ENCODE measurements at regions not wholly inside any gene's neighbourhood (a gene's known extent, or its start where the extent isn't known, plus 50 kb on each side); places are given as distances from the start of the nearest gene placed in this dataset.

- Histone ChIP-seq H3K27me3 (replicated peaks in 2 of 5; ENCODE audit: control insufficient read depth in 4 of 5, insufficient read depth in 5 of 5, low read length in 4 of 5) (no peaks in the 10 kb centered on the region), H3K4me1 (ENCODE audit: control extremely low read depth in 1 of 4, control insufficient read depth in 4 of 4, insufficient read depth in 4 of 4, low read length in 3 of 4) (no peaks in the 10 kb centered on the region), H3K36me3 (ENCODE audit: control insufficient read depth in 4 of 4, insufficient read depth in 4 of 4, low read length in 3 of 4) (no peaks in the 10 kb centered on the region), H3K9me3 (ENCODE audit: control extremely low read depth in 1 of 5, control insufficient read depth in 4 of 5, insufficient read depth in 2 of 5, low read depth in 1 of 5, low read length in 4 of 5) (no peaks in the 10 kb centered on the region), H3K27ac (ENCODE audit: insufficient read depth in 1 of 2, low read depth in 1 of 2, low read length in 2 of 2, poor library complexity in 1 of 2, severe bottlenecking in 2 of 2) (no peak overlapping the region), H3K4me3 (ENCODE audit: control insufficient read depth in 1 of 7, extremely low read depth in 1 of 7, insufficient read depth in 4 of 7, low read depth in 2 of 7, low read length in 6 of 7) (no peak overlapping the region)
- no CpG with 5 or more reads among the region's 1 CpG for WGBS (ENCODE audit: insufficient coverage)
- POLR2A ChIA-PET, result no interaction called here
- no peak for DNase-seq
- CTCF ChIA-PET, result no interaction called here
Measured at GRCh38 chr18:39960550-39960949, 1994.5 kb upstream of the PIK3C3 start.

GRCh38 chr18:39959839-39960238 is 1995.2 kb upstream of the PIK3C3 start:
- 60% methylated on average over 2 of the region's 2 CpGs for WGBS (ENCODE audit: insufficient coverage)
- Histone ChIP-seq H3K36me3 (ENCODE audit: control insufficient read depth in 4 of 4, insufficient read depth in 4 of 4, low read length in 3 of 4) (no peaks in the 10 kb centered on the region), H3K27me3 (replicated peaks in 2 of 5; ENCODE audit: control insufficient read depth in 4 of 5, insufficient read depth in 5 of 5, low read length in 4 of 5) (no peaks in the 10 kb centered on the region), H3K4me3 (ENCODE audit: control insufficient read depth in 1 of 7, extremely low read depth in 1 of 7, insufficient read depth in 4 of 7, low read depth in 2 of 7, low read length in 6 of 7) (no peak overlapping the region), H3K9me3 (ENCODE audit: control extremely low read depth in 1 of 5, control insufficient read depth in 4 of 5, insufficient read depth in 2 of 5, low read depth in 1 of 5, low read length in 4 of 5) (no peaks in the 10 kb centered on the region), H3K27ac (ENCODE audit: insufficient read depth in 1 of 2, low read depth in 1 of 2, low read length in 2 of 2, poor library complexity in 1 of 2, severe bottlenecking in 2 of 2) (no peak overlapping the region), H3K4me1 (ENCODE audit: control extremely low read depth in 1 of 4, control insufficient read depth in 4 of 4, insufficient read depth in 4 of 4, low read length in 3 of 4) (no peaks in the 10 kb centered on the region)
- CTCF ChIA-PET, result no interaction called here
- POLR2A ChIA-PET, result no interaction called here
- no peak for DNase-seq

DNA sequence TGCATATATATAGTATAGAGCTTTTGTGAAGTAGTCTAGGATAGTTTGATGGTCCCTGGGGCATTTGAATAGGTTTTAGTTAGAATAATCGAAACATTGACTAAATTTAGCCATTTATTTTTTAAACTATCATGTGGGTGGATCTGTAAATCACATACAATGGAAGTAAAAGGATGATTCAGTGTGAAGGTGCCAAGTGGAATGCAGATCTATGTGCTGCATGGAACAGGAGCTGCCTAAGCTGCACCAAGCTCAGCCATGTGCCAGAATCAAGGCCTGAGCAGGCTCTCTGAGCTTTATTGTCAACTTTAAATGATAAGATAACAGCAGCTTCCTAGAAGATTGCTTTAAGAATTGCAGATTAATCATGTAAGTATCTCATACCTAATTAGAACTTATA is 1996.2 kb upstream of the PIK3C3 start:
- H3K36me3 ChIP-seq (ENCODE audit: control insufficient read depth in 4 of 4, insufficient read depth in 4 of 4, low read length in 3 of 4), result no peaks in the 10 kb centered on the region
- H3K27me3 ChIP-seq (replicated peaks in 2 of 5; ENCODE audit: control insufficient read depth in 4 of 5, insufficient read depth in 5 of 5, low read length in 4 of 5), result no peaks in the 10 kb centered on the region
- no peaks in the 10 kb centered on the region for H3K4me1 ChIP-seq (ENCODE audit: control extremely low read depth in 1 of 4, control insufficient read depth in 4 of 4, insufficient read depth in 4 of 4, low read length in 3 of 4)
- POLR2A ChIA-PET, result no interaction called here
- no peak for DNase-seq
- no peaks in the 10 kb centered on the region for H3K9me3 ChIP-seq (ENCODE audit: control extremely low read depth in 1 of 5, control insufficient read depth in 4 of 5, insufficient read depth in 2 of 5, low read depth in 1 of 5, low read length in 4 of 5)
- CTCF ChIA-PET, result no interaction called here
- WGBS (ENCODE audit: insufficient coverage), result no CpG with 5 or more reads among the region's 1 CpG
- H3K4me3 ChIP-seq (ENCODE audit: control insufficient read depth in 1 of 7, extremely low read depth in 1 of 7, insufficient read depth in 4 of 7, low read depth in 2 of 7, low read length in 6 of 7), result no peak overlapping the region
- H3K27ac ChIP-seq (ENCODE audit: insufficient read depth in 1 of 2, low read depth in 1 of 2, low read length in 2 of 2, poor library complexity in 1 of 2, severe bottlenecking in 2 of 2), result no peak overlapping the region

DNA sequence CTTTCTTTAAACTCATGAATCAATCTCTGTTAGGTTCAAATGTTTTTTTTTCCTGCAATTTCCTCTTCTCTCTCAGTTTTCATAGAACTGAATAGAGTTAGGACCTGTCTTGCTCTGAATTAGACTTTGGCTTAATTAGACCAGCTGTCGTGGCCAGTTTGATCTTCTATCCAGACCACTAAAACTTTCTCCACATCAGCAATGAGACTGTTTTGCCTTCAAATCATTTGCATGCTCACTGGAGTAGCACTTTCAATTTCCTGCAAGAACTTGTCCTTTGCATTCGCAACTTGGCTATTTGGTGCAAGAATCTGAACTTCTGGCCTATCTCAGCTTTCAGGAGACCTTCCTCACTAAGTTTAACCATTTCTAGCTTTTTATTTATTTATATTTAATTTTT is 2002.2 kb upstream of the PIK3C3 start:
- H3K4me3 ChIP-seq (ENCODE audit: control insufficient read depth in 1 of 7, extremely low read depth in 1 of 7, insufficient read depth in 4 of 7, low read depth in 2 of 7, low read length in 6 of 7), result no peak overlapping the region
- H3K36me3 ChIP-seq (ENCODE audit: control insufficient read depth in 4 of 4, insufficient read depth in 4 of 4, low read length in 3 of 4), result no peaks in the 10 kb centered on the region
- POLR2A ChIA-PET, result no interaction called here
- H3K9me3 ChIP-seq (ENCODE audit: control extremely low read depth in 1 of 5, control insufficient read depth in 4 of 5, insufficient read depth in 2 of 5, low read depth in 1 of 5, low read length in 4 of 5), result no peaks in the 10 kb centered on the region
- CTCF ChIA-PET, result no interaction called here
- 83% methylated on average over 1 of the region's 2 CpGs for WGBS (ENCODE audit: insufficient coverage)
- no peaks in the 10 kb centered on the region for H3K4me1 ChIP-seq (ENCODE audit: control extremely low read depth in 1 of 4, control insufficient read depth in 4 of 4, insufficient read depth in 4 of 4, low read length in 3 of 4)
- DNase-seq, result no peak
- H3K27ac ChIP-seq (ENCODE audit: insufficient read depth in 1 of 2, low read depth in 1 of 2, low read length in 2 of 2, poor library complexity in 1 of 2, severe bottlenecking in 2 of 2), result no peak overlapping the region
- H3K27me3 ChIP-seq (replicated peaks in 2 of 5; ENCODE audit: control insufficient read depth in 4 of 5, insufficient read depth in 5 of 5, low read length in 4 of 5), result no peaks in the 10 kb centered on the region

- no peaks in the 10 kb centered on the region for H3K4me1 ChIP-seq (ENCODE audit: control extremely low read depth in 1 of 4, control insufficient read depth in 4 of 4, insufficient read depth in 4 of 4, low read length in 3 of 4)
- no peaks in the 10 kb centered on the region for H3K36me3 ChIP-seq (ENCODE audit: control insufficient read depth in 4 of 4, insufficient read depth in 4 of 4, low read length in 3 of 4)
- no peaks in the 10 kb centered on the region for H3K27me3 ChIP-seq (replicated peaks in 2 of 5; ENCODE audit: control insufficient read depth in 4 of 5, insufficient read depth in 5 of 5, low read length in 4 of 5)
- WGBS (ENCODE audit: insufficient coverage), result 97% methylated on average over 4 of the region's 4 CpGs
- no peak overlapping the region for H3K4me3 ChIP-seq (ENCODE audit: control insufficient read depth in 1 of 7, extremely low read depth in 1 of 7, insufficient read depth in 4 of 7, low read depth in 2 of 7, low read length in 6 of 7)
- no peak overlapping the region for H3K27ac ChIP-seq (ENCODE audit: insufficient read depth in 1 of 2, low read depth in 1 of 2, low read length in 2 of 2, poor library complexity in 1 of 2, severe bottlenecking in 2 of 2)
- no peaks in the 10 kb centered on the region for H3K9me3 ChIP-seq (ENCODE audit: control extremely low read depth in 1 of 5, control insufficient read depth in 4 of 5, insufficient read depth in 2 of 5, low read depth in 1 of 5, low read length in 4 of 5)
- ChIA-PET CTCF (no interaction called here), POLR2A (no interaction called here)
- no peak for DNase-seq
Measured at GRCh38 chr18:39951142-39951720, 2003.8 kb upstream of the PIK3C3 start.

GRCh38 chr18:39946623-39947061 is 2008.4 kb upstream of the PIK3C3 start:
- ChIA-PET CTCF (no interaction called here), POLR2A (no interaction called here)
- no peak overlapping the region for H3K4me3 ChIP-seq (ENCODE audit: control insufficient read depth in 1 of 7, extremely low read depth in 1 of 7, insufficient read depth in 4 of 7, low read depth in 2 of 7, low read length in 6 of 7)
- no peaks in the 10 kb centered on the region for H3K9me3 ChIP-seq (ENCODE audit: control extremely low read depth in 1 of 5, control insufficient read depth in 4 of 5, insufficient read depth in 2 of 5, low read depth in 1 of 5, low read length in 4 of 5)
- no peak for DNase-seq
- no peaks in the 10 kb centered on the region for H3K4me1 ChIP-seq (ENCODE audit: control extremely low read depth in 1 of 4, control insufficient read depth in 4 of 4, insufficient read depth in 4 of 4, low read length in 3 of 4)
- no peaks in the 10 kb centered on the region for H3K27me3 ChIP-seq (replicated peaks in 2 of 5; ENCODE audit: control insufficient read depth in 4 of 5, insufficient read depth in 5 of 5, low read length in 4 of 5)
- no peaks in the 10 kb centered on the region for H3K36me3 ChIP-seq (ENCODE audit: control insufficient read depth in 4 of 4, insufficient read depth in 4 of 4, low read length in 3 of 4)
- H3K27ac ChIP-seq (ENCODE audit: insufficient read depth in 1 of 2, low read depth in 1 of 2, low read length in 2 of 2, poor library complexity in 1 of 2, severe bottlenecking in 2 of 2), result no peak overlapping the region

- Histone ChIP-seq H3K4me3 (ENCODE audit: control insufficient read depth in 1 of 7, extremely low read depth in 1 of 7, insufficient read depth in 4 of 7, low read depth in 2 of 7, low read length in 6 of 7) (no peak overlapping the region), H3K4me1 (ENCODE audit: control extremely low read depth in 1 of 4, control insufficient read depth in 4 of 4, insufficient read depth in 4 of 4, low read length in 3 of 4) (no peaks in the 10 kb centered on the region), H3K36me3 (ENCODE audit: control insufficient read depth in 4 of 4, insufficient read depth in 4 of 4, low read length in 3 of 4) (no peaks in the 10 kb centered on the region), H3K9me3 (ENCODE audit: control extremely low read depth in 1 of 5, control insufficient read depth in 4 of 5, insufficient read depth in 2 of 5, low read depth in 1 of 5, low read length in 4 of 5) (no peaks in the 10 kb centered on the region), H3K27me3 (replicated peaks in 2 of 5; ENCODE audit: control insufficient read depth in 4 of 5, insufficient read depth in 5 of 5, low read length in 4 of 5) (no peaks in the 10 kb centered on the region), H3K27ac (ENCODE audit: insufficient read depth in 1 of 2, low read depth in 1 of 2, low read length in 2 of 2, poor library complexity in 1 of 2, severe bottlenecking in 2 of 2) (no peak overlapping the region)
- CTCF ChIA-PET, result no interaction called here
- DNase-seq, result no peak
- POLR2A ChIA-PET, result no interaction called here
- 100% methylated on average over 1 of the region's 2 CpGs for WGBS (ENCODE audit: insufficient coverage)
Measured at GRCh38 chr18:39945076-39945475, 2010.0 kb upstream of the PIK3C3 start.
